ENCODE measurements at regions not wholly inside any gene's neighbourhood (a gene's known extent, or its start where the extent isn't known, plus 50 kb on each side); places are given as distances from the start of the nearest gene placed in this dataset.

DNA sequence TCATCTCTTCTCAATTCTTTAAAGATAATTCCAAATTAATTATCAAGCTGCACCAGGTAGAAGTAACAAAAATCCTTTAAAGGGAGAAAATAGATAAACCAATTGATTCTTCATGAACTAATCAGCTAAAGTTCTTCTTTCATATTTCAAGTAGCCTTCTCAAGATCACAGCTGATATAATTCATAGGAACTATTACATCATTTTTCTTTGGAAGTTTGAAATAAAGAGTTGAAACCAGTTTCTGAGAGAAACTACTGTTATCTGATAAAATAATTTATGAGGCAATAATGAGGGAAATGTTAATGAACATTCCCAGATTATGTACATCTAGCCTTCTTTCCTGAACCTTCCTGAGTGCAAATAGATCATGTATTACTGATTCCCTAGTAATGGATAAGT is 484.9 kb downstream of the METTL4 start:
- no peak for DNase-seq

DNA sequence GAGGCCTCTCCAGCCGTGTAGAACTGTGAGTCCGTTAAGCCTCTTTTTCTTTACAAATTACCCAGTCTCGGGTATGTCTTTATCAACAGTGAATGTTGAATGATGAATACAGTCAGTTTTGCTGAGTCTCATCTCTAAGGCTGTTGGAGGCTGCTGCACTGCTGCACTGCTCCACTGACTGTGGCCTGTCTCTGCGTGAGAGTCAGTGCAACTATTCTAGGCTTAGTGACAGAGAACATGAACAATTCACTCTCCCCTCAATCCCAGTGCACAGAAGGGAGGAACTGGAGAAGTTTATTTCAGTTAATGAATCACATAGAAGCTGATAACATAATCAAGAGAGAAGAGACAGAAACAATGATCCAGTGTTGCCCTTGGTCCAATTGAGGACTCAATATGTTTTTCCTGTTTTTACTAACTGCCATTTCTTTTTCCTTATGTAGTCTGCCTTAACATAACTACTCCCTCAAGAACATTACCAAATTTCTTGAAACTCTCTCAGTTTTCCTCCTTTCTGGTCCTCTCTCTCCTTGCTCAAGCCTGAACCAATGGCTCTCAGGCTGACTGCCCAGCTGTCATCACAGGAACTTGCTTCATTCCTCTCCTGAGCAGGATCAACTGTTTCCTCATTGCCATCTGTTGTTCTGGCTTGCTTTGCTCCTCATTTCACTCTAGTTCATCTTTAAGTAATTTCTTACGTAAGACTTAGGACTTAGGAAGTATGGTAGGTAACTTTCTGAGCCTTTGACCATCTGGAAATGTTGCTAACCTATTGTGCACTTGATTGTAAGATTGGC is 483.2 kb downstream of the METTL4 start:
- DNase-seq = no peak

DNA sequence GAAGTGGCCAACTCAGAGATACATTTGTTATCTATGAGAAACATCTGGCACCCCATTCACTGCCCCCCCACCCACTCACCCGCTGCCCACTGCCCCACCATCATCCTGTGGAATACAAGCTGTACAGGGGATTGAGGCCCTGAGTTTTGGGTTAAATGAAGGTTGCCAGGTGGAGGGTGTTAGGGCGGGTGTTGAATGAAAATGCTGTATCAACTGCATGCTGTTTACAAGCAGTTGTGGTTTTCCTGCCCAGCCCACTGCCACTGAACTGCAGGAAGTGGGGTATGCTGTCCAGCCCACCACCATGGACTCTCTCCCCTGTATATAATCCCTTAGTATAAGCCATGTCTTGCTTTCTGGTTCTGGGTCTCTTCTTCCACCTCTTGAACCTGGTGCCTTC is 481.9 kb downstream of the METTL4 start:
- DNase-seq = no peak

DNA sequence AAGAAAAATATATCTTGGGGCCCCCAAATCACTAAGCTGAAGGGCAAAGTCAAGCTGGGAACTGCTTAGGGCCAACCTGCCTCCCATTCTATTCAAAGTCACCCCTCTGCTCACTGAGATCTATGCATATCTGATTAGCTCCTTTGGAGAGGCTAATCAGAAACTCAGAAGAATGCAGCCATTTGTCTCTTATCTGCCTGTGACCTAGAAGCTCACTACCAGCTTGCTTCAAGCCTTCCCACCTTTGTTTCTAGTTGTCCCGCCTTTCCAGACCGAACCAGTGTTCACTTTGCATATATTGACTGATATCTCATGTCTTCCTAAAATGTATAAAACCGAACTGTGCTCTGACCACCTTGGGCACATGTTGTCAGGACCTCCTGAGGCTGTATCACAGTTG is 479.4 kb downstream of the METTL4 start:
- DNase-seq = no peak

DNA sequence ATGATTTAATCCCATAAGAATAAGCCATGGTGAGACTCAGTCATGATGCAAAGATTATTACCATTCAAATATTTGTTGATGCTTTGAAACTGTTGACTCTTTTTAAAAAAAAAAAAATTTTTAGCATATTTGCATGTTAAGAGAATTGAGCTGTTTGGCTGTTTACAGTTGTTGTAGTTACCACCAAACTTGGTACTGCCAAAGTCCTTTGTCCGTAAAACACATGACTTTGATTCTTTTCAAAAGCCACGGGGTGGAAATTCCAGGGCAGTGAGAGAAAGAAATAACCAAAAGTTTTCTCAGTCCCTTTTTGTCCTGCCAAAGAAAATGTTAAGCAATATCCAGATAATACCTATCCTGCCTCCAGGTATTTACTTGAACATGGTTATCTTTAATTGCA is 474.8 kb downstream of the METTL4 start:
- DNase-seq = no peak

DNA sequence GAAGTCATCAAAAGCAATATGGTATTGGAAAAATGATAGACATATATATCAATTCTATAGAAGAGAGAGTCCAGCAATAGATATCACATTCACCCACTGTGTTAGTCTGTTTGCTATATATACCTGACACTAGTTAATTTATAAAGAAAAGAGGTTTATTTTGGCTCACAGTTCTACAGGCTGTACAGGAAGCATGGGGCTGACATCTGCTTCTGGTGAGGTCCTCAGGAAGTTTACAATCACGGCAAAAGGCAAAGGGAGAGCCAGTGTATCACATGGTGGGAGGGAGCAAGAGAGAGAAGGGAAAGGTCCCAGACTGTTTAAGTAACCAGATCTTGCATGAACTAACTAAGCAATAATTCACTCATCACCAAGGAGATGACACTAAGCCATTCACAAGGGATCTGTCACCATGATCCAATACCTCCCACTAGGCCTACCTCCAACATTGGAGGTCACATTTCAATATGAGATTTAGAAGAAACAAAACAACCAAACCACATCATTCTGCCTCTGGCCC is 470.6 kb downstream of the METTL4 start:
- no peak for DNase-seq

DNA sequence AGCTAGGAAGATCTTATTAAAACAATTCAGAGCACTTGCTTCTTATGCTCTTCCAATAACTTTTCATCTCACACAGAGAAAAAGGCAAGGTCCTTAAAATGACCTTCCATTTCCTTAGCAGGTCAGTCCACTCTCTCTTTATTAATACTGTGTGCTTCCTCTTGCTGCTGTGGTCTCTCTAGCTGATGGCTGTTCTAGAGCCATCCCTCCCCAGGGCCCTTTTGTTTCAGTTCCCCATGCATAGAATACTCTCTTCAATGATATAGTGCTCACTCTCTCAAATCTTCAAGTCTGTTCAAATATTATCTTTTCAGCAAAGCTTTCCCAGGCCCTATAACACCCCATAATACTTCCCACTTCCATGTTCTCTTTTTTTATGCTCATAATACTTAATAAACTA is 469.3 kb downstream of the METTL4 start:
- no peak for DNase-seq

DNA sequence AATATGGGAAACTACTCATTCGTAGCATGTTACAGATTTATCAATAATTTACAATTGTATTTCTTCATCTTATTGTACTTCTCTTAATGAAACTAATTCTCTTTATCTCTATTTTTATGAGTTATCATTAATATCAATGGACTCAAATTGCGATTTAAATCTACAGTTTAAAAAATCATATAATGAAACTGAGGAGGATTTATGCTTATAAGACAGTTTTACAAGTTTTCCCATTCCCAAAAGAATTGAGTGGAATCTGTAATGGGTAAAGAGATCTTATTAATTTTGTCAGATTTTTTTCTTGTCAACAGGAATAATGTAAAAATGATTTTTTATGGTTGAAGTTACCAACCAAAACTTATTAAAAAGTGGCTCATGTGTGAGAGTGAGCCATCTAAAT is 468.0 kb downstream of the METTL4 start:
- DNase-seq = no peak

DNA sequence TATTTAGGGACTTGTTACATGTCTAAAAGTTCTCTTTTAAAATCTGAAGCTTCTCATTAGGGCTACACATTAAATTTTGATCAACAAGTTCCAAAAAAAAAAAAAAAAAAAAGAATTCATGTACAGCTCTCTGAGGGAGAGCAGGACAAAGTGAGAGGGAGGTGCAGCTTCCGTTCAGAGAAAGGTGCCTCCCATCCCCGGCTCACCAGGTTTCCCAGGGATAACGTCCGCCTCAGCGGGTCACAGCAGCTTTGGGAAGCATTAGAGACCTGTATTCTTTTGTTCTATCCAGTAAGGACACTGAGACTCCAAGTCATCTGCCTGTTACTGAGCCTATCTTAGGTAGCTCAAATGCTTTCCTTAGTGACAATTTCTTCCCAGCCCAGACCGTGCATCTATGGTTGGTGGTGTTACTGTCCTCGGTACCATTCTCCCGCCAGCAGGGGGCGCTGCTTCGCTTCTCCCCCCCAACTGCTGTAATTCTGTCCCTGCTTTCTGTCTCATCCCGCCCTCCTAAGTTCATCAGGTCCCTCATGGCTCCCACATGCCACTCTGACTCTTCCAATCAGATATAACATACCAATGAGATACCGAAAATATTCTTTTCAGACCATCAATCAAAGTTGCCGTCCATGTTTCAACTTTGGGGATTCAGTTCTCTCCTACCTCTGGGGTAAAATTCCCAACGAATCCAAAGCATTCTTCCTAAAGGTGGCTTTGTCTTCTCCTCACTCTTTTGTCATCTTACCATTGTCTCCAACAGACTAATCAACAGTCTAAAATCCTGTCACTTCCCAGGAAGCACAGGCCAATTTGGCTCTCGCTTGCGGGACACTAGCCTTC is 466.5 kb downstream of the METTL4 start:
- peak; percentile 17 for DNase-seq

DNA sequence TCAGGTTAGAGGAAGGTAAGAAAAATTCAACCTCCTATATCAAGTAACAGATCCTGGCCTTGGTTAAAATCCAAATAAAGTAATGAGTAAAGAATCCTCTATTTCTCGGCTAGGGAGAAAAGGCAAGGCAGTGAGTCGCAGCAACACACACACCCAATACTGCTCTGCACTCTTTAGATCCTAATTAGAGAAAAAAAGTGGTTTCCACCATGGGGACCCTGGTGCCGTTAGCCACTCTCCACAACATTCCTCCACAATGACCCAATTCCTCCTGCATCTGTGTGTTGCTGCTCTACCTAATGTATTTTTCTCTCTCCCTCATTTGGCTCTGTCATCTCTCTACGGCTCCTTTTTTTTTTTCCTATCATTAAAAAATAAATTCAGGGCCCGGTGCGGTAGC is 462.7 kb downstream of the METTL4 start:
- no peak for DNase-seq

DNA sequence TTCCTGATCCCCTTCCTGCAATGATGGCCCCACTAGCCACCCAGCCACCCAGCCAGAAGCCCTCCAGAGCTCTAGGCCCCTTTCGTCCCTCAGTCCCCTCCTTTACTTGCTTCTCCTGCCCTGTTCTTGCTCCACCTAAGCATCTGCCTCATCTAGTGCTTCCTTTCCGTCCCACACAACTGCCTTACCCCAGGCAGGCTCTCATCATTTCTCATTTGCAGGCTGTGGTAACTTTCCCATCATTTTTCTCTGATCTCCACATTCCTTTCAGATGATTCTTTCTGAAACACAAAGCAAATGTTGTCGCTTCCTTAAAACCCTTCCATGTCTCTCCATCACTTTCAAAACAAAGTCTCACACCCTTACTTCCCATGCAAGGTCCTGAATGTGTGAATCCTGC is 459.8 kb downstream of the METTL4 start:
- DNase-seq = no peak

DNA sequence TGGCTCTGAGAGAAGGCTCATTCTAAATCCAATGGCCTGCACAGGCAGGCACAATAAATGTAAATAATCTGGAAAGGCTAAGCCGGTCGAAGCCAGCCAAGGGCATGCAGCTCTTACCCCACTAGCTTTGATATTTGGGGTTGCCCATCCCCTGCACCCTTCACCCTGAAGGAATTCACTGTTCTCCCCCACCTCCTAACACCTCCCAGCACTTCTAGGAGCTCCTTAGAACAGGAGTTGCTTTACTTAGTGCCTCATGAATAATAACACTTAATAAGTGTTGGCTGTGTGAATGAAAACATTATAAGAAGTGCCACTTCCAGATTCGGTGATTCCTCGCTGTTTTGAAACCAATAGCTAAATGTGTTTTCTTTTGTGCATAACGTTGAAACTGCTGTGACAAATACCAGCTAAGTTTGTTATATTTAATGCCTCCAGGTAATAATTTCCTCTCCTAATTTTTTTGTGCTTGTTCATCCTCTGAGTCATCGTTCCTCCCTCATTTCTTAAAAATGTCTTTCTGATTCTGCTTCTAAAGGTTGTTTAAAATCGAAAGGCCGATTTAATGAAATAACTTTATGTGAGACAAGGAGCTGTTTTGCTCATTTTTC is 458.8 kb downstream of the METTL4 start:
- DNase-seq = no peak

DNA sequence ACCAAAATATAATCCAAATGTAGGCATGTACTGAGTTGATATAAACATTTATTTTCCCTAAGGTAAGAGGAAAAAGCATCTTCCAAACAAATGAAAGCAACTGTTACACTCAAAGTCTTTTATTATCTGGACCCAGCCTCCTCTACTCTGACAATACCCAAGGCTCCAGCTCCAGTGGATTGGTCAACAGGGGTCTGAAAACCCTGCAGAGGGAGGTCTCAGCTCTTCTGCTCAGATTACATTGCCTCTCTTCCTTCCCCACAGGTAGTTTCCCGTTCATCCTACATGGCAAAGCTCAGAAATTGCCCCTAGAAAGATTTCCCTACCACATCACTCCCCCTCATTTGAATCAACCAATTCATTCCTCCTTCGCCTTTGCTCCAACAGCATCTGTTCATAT is 457.0 kb downstream of the METTL4 start:
- DNase-seq = no peak

DNA sequence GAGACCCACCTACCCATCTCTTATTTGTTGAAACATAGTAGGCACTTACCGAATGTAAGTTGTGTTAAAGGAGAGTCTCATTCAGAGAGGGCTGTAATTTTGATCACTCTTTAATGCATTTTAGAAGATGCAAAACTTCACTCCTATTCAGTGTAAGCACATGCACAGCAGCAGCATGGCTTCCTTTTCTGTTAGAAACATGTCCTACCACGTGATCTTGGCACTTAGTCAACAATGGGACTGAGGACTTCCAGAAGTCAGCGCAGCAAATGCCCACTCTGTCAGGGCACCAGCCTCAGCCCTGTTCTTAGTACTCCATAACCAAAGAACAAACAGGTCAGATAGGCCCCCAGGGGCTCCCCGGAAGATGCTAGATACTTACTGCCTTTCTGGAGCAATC is 456.5 kb downstream of the METTL4 start:
- no peak for DNase-seq

DNA sequence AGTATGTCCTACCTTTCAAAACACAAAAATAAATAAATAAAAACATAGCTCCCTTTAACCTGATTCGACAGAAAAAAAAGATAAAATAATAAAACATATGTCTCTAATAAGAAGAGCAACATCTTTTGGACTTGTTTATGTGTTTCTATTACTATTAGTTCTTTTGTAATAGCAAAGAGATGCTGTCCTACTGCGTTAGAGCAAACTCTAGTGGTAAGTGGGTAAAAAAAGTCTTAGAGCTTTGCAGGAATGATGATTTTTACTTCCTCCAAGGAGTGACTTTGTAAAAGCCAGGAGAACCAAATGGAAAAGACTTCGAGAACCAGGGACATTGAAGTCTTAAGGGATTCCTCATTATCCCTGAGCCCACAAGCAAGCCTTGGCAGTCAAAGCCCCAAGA is 450.1 kb downstream of the METTL4 start:
- no peak for DNase-seq

DNA sequence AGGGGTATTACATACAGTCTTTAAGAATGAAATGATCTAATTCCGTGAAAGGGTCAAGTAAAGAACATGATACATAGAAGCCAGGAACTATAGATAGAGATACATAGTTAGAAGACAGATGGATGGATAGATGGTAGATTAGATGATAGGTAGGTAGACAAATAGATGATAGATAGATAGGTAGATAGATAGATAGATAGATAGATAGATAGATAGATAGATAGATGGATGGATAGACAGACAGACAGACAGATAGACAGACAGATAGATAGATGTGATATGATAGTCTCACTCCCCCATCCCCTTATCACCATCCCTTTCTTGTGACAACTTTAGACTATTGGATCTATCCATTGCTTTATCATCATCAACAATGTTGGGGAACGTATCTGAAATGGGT is 448.2 kb downstream of the METTL4 start:
- no peak for DNase-seq

DNA sequence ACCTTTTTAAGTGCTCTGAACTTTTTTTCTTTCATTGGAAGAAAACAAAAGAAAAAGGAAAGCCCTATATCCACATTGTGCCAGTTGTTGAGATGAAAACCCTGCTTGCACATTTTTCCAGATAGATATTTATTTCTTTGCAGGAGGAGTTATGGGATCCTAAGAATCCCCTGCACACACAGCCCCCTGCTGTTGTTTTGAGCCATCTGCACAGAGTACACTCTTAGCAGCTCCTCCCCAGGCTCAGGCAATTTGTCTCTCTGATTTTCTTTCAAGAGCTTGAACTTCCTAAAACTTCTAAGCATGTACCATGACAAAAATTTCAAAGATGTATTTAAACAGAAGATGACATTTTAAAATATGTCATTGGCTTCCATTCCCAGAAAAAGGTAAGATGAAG is 436.9 kb downstream of the METTL4 start:
- no peak for DNase-seq

DNA sequence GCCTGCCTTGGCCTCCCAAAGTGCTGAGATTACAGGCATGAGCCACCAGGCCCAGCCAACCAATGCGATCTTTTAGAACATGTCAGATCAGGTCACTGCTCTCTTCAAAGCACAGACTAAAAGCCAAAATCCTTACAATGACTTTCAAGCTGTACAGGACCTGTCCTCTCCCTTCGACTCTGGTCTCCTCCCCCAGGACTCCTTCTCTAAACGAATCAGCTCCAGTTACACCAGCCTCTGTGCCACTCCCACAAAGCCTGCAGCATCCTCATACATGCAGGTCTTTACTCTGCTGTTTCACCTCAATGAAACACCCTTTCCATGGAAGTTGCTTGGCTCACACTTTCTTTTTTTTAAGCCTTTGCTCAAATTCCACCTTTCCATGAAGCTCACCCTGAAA is 436.0 kb downstream of the METTL4 start:
- DNase-seq = no peak

DNA sequence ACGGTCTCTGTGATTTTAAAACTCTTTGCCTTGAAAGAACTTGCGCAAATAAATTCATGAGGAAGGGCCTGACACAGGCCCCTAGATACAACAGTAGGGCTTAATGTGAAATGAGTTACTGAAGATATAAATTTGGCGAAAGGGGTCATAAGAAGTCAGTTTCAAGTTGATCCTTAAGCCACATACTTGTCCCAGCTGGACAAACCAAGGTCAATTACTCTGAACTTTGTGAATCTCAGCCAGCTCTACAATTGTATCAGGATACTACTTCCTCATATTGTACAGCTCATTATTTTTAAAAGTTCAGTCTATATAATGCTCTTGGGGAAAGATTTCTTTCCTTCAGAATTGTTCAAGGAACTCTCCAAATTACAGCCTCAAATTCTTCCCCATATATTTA is 432.8 kb downstream of the METTL4 start:
- no peak for DNase-seq

DNA sequence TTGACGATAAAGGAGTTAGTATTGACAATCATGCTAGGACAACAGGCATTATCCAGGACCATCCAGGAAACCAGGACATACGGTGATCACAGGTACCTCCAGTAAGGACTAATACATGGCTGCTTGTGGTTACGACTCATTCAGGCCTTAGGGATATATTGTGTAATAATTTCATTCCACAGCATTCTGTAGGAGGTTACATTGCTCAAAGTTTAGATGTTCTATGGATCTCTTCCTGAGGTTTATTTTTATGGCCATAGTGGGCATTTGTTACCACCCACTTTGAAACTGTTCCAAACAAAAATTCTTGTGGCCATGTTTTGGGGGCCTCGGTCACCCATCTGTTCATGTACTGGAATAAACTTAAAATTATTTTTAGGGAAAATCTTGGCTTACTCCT is 431.6 kb downstream of the METTL4 start:
- no peak for DNase-seq

DNA sequence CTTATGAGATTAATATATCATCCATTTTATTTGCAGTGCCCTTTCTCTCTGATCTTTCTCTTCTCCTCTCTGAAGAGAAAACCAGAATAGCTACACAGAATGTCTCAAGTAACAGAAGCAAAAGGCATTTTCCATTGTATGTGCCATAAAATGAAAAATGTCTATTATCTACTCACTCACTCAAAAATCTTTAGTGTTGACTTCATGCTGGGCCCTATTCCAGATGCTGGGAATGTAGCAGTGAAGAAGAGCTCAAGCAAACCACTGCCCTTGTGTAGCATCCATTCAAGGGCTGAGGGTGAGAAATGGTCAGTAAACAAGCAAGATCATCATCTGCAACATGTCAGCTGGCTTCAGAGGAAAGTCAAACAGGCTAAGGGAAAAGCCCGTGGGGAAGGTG is 427.7 kb downstream of the METTL4 start:
- DNase-seq = no peak

DNA sequence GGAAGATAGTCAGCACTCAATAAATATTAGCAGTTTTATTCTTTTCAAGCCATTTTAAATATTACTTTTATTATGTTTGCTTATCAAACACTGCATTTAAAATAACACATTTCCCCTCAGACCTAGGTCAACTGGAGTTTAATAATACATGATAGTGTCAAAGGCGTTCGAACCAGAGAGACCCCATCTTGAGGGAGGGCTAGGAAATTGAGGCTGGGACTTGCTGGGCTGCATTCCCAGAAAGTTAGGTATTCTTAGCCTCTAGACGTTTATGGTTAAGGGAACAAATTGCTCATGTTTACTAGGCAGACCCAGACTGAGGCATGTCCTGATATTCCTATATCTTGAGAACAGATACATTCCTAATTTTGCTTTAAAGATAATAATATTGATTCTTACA is 426.5 kb downstream of the METTL4 start:
- no peak for DNase-seq

DNA sequence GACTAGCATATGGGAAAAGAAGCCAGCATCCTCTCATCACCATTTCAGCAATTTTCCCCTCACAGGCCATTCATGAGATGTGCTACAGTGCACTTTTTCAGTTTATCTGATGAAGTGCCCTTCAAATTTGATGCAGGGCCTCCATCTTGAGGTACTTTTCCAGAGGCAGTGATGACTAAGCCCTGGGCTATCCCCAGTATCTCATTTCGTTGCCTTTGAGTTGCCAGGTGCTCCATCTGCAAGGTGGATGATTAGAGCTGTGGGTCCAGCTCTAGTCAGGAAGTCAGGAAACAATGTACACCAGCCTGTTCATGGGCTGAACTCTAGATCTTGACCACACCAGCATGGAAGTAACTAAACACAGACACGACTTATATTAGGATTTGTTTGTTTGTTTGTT is 425.2 kb downstream of the METTL4 start:
- no peak for DNase-seq

DNA sequence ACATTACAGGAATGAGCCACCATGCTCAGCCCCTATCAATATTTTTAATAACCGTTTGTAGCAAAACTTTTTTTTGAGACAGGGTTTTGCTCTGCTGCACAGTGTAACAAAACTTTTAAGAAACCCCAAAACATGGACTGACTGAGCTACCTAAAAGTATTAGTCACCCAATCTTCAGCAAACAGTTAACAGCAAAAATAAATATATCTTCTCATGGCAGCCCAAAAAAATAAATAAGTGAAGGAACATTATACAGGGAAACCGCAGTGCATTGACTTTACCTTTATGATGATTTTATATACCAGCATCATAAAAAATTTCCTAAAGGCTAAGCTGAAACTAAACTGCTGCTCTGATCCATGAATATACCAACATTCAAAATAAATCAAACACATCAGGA is 424.6 kb downstream of the METTL4 start:
- DNase-seq = no peak
